IMR-90 (cell line): ENCODE measurements at regions not wholly inside any gene's neighbourhood (a gene's known extent, or its start where the extent isn't known, plus 50 kb on each side); places are given as distances from the start of the nearest gene placed in this dataset.
A peak's percentile ranks its signal among the peaks of the same experiment; 100 is the strongest.
"Not testable (repeated sequence)": the region's sequence is repeated elsewhere in the genome, so short reads cannot be mapped to it uniquely, and the experiment has no call there.

Experiments used
- ATAC-seq: fragments of 200-7000 bp; cut with Tn5 transposase; 2 replicates; pipeline ENCODE4 v1.9.1; 2020; ENCODE audit warnings: low read depth, mild to moderate bottlenecking, moderate library complexity
- BruUV-seq: library from RNA; stranded (reverse); fragments of 400-500 nt; replicated peaks from 2 replicates; lab custom pipeline; 2021; lab: Mats Ljungman, UMichigan
- CTCF ChIA-PET: fragments of 300-600 bp; formaldehyde crosslinking; extraction: SDS; loops from one replicate; lab custom pipeline; 2021; ENCODE audit warnings: antibody characterized with exemption; lab: Yijun Ruan, JAX
- POLR2A ChIA-PET: fragments of 300-600 bp; sonication (Branson Sonifier 250); formaldehyde crosslinking; loops from one replicate; lab custom pipeline; 2022; ENCODE audit warnings: antibody characterized with exemption; ENCODE audit not compliant: unreplicated experiment; lab: Charles Lee
- DNase-seq: peaks from one replicate; pipeline ENCODE4 v3.0.0; 2013
- H2AFZ ChIP-seq: replicated peaks from 2 replicates; pipeline ENCODE3; 2013; ENCODE audit warnings: low read length, mild to moderate bottlenecking; ENCODE audit not compliant: poor library complexity
- H2AK5ac ChIP-seq: 2 replicates; pipeline ENCODE4 v1.6.1; 2013; ENCODE audit warnings: low read depth, low read length, inconsistent platforms
- H2AK9ac ChIP-seq: replicated peaks from 2 replicates; pipeline ENCODE3; 2013; ENCODE audit warnings: mild to moderate bottlenecking, low read depth, low read length, moderate library complexity; ENCODE audit not compliant: poor library complexity
- H2BK120ac ChIP-seq: 2 replicates; pipeline ENCODE4 v1.6.1; 2013; ENCODE audit warnings: low read depth, low read length, inconsistent platforms
- H2BK15ac ChIP-seq: 3 replicates; pipeline ENCODE4 v1.6.1; 2013; ENCODE audit warnings: low read depth, low read length, inconsistent platforms
- H2BK20ac ChIP-seq: 2 replicates; pipeline ENCODE4 v1.6.1; 2013; ENCODE audit warnings: low read depth, mild to moderate bottlenecking, inconsistent platforms, low read length, moderate library complexity
- H2BK5ac ChIP-seq: 2 replicates; pipeline ENCODE4 v1.6.1; 2013; ENCODE audit warnings: mild to moderate bottlenecking, low read depth, low read length, inconsistent platforms; ENCODE audit not compliant: poor library complexity, severe bottlenecking
- H3K14ac ChIP-seq: replicated peaks from 2 replicates; pipeline ENCODE4 v1.6.1; 2013; ENCODE audit warnings: low read depth, low read length, inconsistent platforms
- H3K18ac ChIP-seq: 2 replicates; pipeline ENCODE4 v1.6.1; 2013; ENCODE audit warnings: low read depth, low read length, control low read depth
- H3K23ac ChIP-seq: 2 replicates; pipeline ENCODE4 v1.6.1; 2013; ENCODE audit warnings: low read depth, low read length, inconsistent platforms
- H3K27ac ChIP-seq: 2 replicates; pipeline ENCODE4 v1.5.1; 2013; ENCODE audit warnings: mild to moderate bottlenecking, control low read depth, low read length; ENCODE audit not compliant: insufficient read depth
- H3K27me3 ChIP-seq: 2 replicates; pipeline ENCODE4 v1.6.1; 2013; ENCODE audit warnings: low read length; ENCODE audit not compliant: control insufficient read depth, insufficient read depth
- H3K36me3 ChIP-seq: 2 replicates; pipeline ENCODE4 v1.6.1; 2013; ENCODE audit warnings: low read length, mixed read lengths; ENCODE audit not compliant: control insufficient read depth, insufficient read depth
- H3K4ac ChIP-seq: 2 replicates; pipeline ENCODE4 v1.6.1; 2013; ENCODE audit warnings: low read depth, low read length, inconsistent platforms
- H3K4me1 ChIP-seq: 2 replicates; pipeline ENCODE4 v1.6.1; 2013; ENCODE audit warnings: low read length, mixed read lengths; ENCODE audit not compliant: control insufficient read depth, insufficient read depth
- H3K4me2 ChIP-seq: 2 replicates; pipeline ENCODE4 v1.6.1; 2013; ENCODE audit warnings: low read depth, mild to moderate bottlenecking, control low read depth, low read length, moderate library complexity
- H3K4me3 ChIP-seq: 2 replicates; pipeline ENCODE4 v1.5.1; 2013; ENCODE audit warnings: low read depth, mild to moderate bottlenecking, control low read depth, low read length, moderate library complexity; ENCODE audit not compliant: insufficient read depth
- H3K56ac ChIP-seq: 2 replicates; pipeline ENCODE4 v1.6.1; 2013; ENCODE audit warnings: low read length, inconsistent platforms; ENCODE audit not compliant: insufficient read depth; ENCODE audit errors: extremely low read depth
- H3K79me1 ChIP-seq, 2 experiments: 2 replicates each; pipeline ENCODE4 v1.6.1; 2013; ENCODE audit warnings: low read length in 2 of 2, inconsistent platforms in 1 of 2, low read depth in 1 of 2
- H3K9ac ChIP-seq: 2 replicates; pipeline ENCODE4 v1.6.1; 2013; ENCODE audit warnings: low read depth, low read length, control low read depth
- H3K9me1 ChIP-seq: 2 replicates; pipeline ENCODE4 v1.6.1; 2013; ENCODE audit warnings: low read length, inconsistent platforms; ENCODE audit not compliant: insufficient read depth
- H3K9me3 ChIP-seq: 2 replicates; pipeline ENCODE4 v1.6.1; 2013; ENCODE audit warnings: low read length; ENCODE audit not compliant: control insufficient read depth, insufficient read depth
- H4K20me1 ChIP-seq: 2 replicates; pipeline ENCODE4 v1.6.1; 2013; ENCODE audit warnings: low read length, inconsistent platforms; ENCODE audit not compliant: insufficient read depth
- H4K5ac ChIP-seq: 2 replicates; pipeline ENCODE4 v1.6.1; 2013; ENCODE audit warnings: mild to moderate bottlenecking, low read depth, low read length, control low read depth
- H4K8ac ChIP-seq, 2 experiments: 2 replicates each; pipeline ENCODE4 v1.6.1; 2013; ENCODE audit warnings: low read depth in 2 of 2, low read length in 2 of 2, control low read depth in 1 of 2, inconsistent platforms in 1 of 2
- H4K91ac ChIP-seq: 2 replicates; pipeline ENCODE4 v1.6.1; 2013; ENCODE audit warnings: low read depth, low read length, inconsistent platforms; ENCODE audit not compliant: insufficient read depth
- MXI1 ChIP-seq: IDR thresholded peaks from 2 replicates; pipeline ENCODE4 v1.6.1; 2012; ENCODE audit warnings: low read depth, mild to moderate bottlenecking, low read length, moderate library complexity, borderline replicate concordance
- NFE2L2 ChIP-seq: fragments of 150-350 bp; IDR thresholded peaks from 2 replicates; pipeline ENCODE4 v1.6.1; 2016; ENCODE audit warnings: low read depth, mild to moderate bottlenecking, low read length
- WGBS, 2 experiments: methylation state at CpG; one replicate each; pipeline versions ENCODE4 v1.1.5 to v1.1.7; 2013; ENCODE audit warnings: missing lambda C conversion rate in 2 of 2; ENCODE audit not compliant: insufficient read length in 1 of 2; ENCODE audit errors: extremely low coverage in 2 of 2; 5-methylcytosine and 5-hydroxymethylcytosine counted together
- dilution Hi-C: fragments of 300-500 bp; cut with HindIII; formaldehyde crosslinking; loops from one replicate; pipeline ENCODE4 v1.14.3; 2018; ENCODE audit warnings: low sequenced_read_pairs; ENCODE audit not compliant: unreplicated experiment
- in situ Hi-C: fragments of 300-500 bp; cut with MboI; formaldehyde crosslinking; loops from 3 replicates; pipeline ENCODE4 v1.14.3; 2019; ENCODE audit warnings: low sequenced_read_pairs, inconsistent platforms, mixed read lengths
- intact Hi-C: fragments of 100-400 bp; cut with micrococcal nuclease; formaldehyde crosslinking; loops from 2 replicates; pipeline ENCODE4 v1.10.0; 2022

DNA sequence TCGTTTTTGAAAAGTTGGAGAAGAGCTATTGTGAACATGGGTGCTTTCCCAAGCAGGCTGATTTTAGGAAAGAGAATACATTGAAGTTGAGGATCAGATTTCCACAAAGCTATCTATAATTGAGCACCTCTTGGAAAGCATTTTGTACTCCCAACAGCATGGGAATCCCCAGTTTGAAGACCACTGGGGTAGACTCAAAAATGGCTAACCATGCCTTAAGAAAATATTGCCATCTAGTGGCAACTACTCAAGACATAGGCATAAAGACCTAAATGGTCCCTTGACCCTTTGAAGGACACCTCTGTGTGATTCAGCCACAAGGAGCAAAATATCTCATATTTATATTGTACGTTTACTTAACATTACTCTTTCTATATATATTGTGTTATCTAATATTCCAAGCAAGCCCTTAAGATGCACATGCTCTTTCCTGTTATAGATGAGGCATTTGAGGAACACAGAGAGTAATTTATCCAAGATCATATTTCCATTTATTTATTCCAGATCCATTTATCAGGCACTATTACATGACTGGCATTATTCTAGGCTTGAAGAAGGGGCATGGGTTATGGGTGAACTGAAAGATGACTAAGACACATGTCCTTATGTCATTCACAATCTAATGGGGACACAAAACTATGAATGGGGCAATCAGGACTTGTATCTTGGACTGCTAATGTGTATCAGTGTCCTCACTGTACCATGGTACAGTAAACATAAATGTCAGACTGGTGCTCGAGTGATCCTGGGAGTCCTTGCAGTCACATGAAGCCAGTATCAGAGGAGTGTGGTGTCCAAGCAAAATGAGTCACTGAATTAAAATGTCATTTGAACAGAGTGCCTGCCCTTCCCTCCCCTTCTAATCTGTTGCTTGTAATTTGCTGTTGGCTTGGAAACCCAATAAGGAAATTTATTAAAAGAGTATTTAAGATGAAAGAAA lies 121.0 kb upstream of the XPO1 start (continued):
- TF ChIP-seq MXI1 (no peak), NFE2L2 (0 out of 2 replicates have a peak, but pooled peaks have one; percentile 14)

DNA sequence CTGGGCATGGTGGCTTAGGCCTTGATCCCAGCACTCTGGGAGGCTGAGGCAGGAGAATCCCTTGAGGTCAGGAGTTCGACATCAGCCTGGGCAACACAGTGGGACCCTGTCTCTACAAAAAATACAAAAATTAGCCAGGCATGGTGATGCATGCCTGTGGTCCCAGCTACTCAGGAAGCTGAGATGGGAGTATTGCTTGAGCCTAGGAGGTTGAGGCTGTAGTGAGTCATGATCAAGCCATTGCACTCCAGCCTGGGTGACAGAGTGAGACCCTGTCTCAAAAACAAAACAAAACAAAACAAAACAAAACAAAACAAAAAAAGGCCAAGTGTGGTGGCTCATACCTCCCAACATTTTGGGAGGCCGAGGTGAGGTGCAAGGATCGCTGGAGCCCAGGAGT lies 111.8 kb upstream of the XPO1 start:
- H4K5ac ChIP-seq, DNase-seq, H2AK9ac ChIP-seq, ATAC-seq, POLR2A ChIA-PET, H3K4me2 ChIP-seq, H3K9me1 ChIP-seq, H3K9ac ChIP-seq, H3K23ac ChIP-seq, H3K36me3 ChIP-seq, intact Hi-C loops, in situ Hi-C loops, H3K79me1 ChIP-seq, H3K18ac ChIP-seq, BruUV-seq, H3K27ac ChIP-seq, H3K56ac ChIP-seq, H3K4me1 ChIP-seq, H3K27me3 ChIP-seq, CTCF ChIA-PET, H3K4me3 ChIP-seq, dilution Hi-C loops, H3K9me3 ChIP-seq, H4K20me1 ChIP-seq: not testable (repeated sequence)
- peak overlapping the region; percentile 56 for H2AFZ ChIP-seq
- peak overlapping the region; percentile 35; the same call in 1 of the 2 replicates for H2AK5ac ChIP-seq
- H2BK120ac ChIP-seq = peak overlapping the region; percentile 4; the same call in 1 of the 2 replicates
- peak overlapping the region in 1 of 2 experiments; percentile 64; a peak in 2 of 4 replicates for H4K8ac ChIP-seq
- H3K4ac ChIP-seq = peak overlapping the region; percentile 21; the same call in 1 of the 2 replicates
- 100% methylated on average over 1 of the region's 3 CpGs; no CpG with 5 or more reads in 1 of the 2 experiments for WGBS, 2 experiments
- peak overlapping the region; percentile 23 for H2BK5ac ChIP-seq
- H3K14ac ChIP-seq = peak overlapping the region; percentile 58; the same call in 1 of the 2 replicates
- peak overlapping the region; percentile 47; the same call in 1 of the 2 replicates for H2BK20ac ChIP-seq
- peak overlapping the region; percentile 6; the same call in 1 of the 2 replicates for H4K91ac ChIP-seq
- 0 out of 3 replicates have a peak overlapping the region, but pooled peaks have one; percentile 21 for H2BK15ac ChIP-seq
